ENCODE measurements at regions not wholly inside any gene's neighbourhood (a gene's known extent, or its start where the extent isn't known, plus 50 kb on each side); places are given as distances from the start of the nearest gene placed in this dataset.

DNA sequence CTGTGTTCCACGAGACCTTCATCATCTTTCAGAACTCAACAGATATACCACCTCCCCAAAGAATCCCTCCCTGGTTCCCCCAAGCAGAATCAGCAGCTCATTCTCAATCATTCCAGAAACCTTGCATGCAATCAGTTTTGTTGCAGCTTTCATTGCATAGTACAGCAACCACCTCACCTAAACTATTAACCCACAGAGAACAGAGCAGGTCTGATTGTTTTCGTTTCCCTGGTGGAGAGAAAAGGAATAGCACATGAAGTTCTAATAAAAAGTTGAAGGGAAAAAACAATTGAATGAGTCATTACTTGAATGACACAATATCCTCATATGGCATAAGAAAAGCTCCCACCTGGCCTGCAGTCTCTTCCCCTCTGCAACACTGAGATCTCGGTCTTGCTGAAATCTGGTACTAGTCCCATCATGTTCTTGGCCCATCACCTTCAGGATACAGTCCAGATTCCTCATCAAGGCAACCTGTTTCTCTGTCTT, 147.1 kb upstream of the GDF10 start:
- TF ChIP-seq CTCF (IDR thresholded peaks at IDR 0.05) = no peak
- no peak for TF ChIP-seq POLR2A (IDR thresholded peaks at IDR 0.05)

Measured in vagina (tissue), 2 donors.